Nephron progenitor cell (in vitro differentiated cells): ENCODE measurements at regions not wholly inside any gene's neighbourhood (a gene's known extent, or its start where the extent isn't known, plus 50 kb on each side); places are given as distances from the start of the nearest gene placed in this dataset.

Experiments
- DNase-seq: peaks from one replicate; pipeline ENCODE4 v3.0.0; 2021
- H3K27ac Mint-ChIP-seq: 2 replicates; pipeline ENCODE4 v1.8.0; 2021; ENCODE audit warnings: mild to moderate bottlenecking, moderate library complexity, mixed read lengths
- H3K27me3 Mint-ChIP-seq: 2 replicates; pipeline ENCODE4 v1.8.0; 2021; ENCODE audit warnings: mild to moderate bottlenecking, low read depth, mixed read lengths; ENCODE audit not compliant: poor library complexity
- H3K36me3 Mint-ChIP-seq: 2 replicates; pipeline ENCODE4 v1.8.0; 2021; ENCODE audit warnings: low read depth, mixed read lengths
- H3K4me1 Mint-ChIP-seq: 2 replicates; pipeline ENCODE4 v1.8.0; 2021; ENCODE audit warnings: mixed read lengths
- H3K4me3 Mint-ChIP-seq: 2 replicates; pipeline ENCODE4 v1.8.0; 2021; ENCODE audit warnings: mild to moderate bottlenecking, moderate library complexity, mixed read lengths
- H3K9me3 Mint-ChIP-seq: 2 replicates; pipeline ENCODE4 v1.8.0; 2021; ENCODE audit warnings: mild to moderate bottlenecking, moderate library complexity, mixed read lengths
- TF ChIP-seq, protein P1 (sequence below): fragments of 200-600 bp; sonication (generic); IDR thresholded peaks from 2 replicates; pipeline ENCODE4 v1.5.0; 2021; ENCODE audit warnings: antibody characterized with exemption

DNA sequence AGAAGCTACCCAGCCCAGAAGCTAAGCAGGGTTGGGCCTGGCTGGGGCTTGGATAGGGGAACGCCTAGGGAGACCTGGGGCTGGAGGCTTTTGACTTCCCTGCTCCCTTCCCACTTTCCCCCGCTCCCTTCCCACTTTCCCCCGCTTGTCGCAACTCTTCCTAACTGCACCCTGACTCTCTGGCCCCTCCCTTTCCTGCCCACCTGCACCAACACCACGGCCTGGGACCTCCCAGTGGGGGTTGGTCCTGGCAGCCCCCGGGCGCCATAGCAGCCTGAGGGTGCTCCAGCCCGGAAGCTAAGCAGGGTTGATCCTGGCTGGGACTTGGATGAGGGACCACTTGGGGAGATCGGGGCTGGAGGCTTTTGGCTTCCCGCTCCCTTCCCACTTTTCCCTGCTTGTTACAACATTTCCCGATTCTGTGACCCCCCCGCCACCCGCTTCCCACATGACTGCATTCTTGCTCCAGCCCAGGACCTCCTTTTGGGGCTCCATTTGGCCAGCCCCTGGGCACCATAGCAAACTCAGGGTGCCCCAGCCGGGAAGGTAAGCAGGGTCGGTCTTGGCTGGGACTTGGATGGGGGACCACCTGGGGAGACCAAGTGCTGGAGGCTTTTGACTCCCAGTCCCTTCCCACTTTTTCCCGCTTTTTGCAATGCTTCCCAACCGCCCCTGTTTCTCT, 2287.0 kb downstream of the TP53TG3F start:
- no peak for DNase-seq
- H3K27me3 Mint-ChIP-seq: peaks cover 5% of the 10 kb centered on the region
- no peaks in the 10 kb centered on the region for H3K4me1 Mint-ChIP-seq
- H3K4me3 Mint-ChIP-seq: no peak overlapping the region
- H3K27ac Mint-ChIP-seq: no peak overlapping the region
- TF ChIP-seq, protein P1, sequence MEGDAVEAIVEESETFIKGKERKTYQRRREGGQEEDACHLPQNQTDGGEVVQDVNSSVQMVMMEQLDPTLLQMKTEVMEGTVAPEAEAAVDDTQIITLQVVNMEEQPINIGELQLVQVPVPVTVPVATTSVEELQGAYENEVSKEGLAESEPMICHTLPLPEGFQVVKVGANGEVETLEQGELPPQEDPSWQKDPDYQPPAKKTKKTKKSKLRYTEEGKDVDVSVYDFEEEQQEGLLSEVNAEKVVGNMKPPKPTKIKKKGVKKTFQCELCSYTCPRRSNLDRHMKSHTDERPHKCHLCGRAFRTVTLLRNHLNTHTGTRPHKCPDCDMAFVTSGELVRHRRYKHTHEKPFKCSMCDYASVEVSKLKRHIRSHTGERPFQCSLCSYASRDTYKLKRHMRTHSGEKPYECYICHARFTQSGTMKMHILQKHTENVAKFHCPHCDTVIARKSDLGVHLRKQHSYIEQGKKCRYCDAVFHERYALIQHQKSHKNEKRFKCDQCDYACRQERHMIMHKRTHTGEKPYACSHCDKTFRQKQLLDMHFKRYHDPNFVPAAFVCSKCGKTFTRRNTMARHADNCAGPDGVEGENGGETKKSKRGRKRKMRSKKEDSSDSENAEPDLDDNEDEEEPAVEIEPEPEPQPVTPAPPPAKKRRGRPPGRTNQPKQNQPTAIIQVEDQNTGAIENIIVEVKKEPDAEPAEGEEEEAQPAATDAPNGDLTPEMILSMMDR: no peak
- H3K9me3 Mint-ChIP-seq: peaks cover 85% of the 10 kb centered on the region
- H3K36me3 Mint-ChIP-seq: no peaks in the 10 kb centered on the region

DNA sequence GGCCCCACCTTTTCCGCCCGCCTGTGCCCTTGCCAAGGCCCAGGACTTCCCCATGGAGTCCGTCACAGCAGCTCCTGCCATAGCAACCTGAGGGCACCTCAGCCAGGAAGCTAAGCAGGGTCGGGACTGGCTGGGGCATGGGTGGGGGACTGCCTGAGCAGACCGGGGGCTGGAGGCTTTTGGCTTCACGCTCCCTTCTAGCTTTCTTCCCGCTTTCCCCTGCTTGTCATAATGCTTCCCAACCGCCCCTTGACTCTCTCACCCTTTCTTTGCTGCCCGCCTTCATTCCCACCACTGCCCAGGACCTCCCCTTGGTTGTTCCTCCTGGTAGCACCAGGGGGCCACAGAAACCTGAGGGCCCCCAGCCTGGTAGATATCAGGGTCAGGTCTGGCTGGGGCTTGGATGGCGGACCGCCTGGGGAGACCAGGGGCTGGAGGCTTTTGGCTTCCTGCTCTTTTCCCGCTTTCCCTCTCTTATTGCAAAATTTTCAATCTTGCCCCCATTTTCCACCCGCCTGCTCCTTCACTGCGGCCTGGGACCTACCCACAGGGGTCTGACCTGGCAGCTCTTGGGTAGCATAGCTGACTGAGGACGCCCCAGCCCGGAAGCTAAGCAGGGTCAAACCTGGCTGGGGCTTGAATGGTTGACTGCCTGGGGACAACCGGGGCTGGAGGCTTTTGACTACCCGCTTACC, 2287.7 kb downstream of the TP53TG3F start:
- peaks cover 5% of the 10 kb centered on the region for H3K27me3 Mint-ChIP-seq
- H3K27ac Mint-ChIP-seq: no peak overlapping the region
- DNase-seq: no peak
- no peaks in the 10 kb centered on the region for H3K36me3 Mint-ChIP-seq
- no peak overlapping the region for H3K4me3 Mint-ChIP-seq
- TF ChIP-seq, protein P1: no peak
- H3K4me1 Mint-ChIP-seq: no peaks in the 10 kb centered on the region
- H3K9me3 Mint-ChIP-seq: peaks cover 85% of the 10 kb centered on the region

DNA sequence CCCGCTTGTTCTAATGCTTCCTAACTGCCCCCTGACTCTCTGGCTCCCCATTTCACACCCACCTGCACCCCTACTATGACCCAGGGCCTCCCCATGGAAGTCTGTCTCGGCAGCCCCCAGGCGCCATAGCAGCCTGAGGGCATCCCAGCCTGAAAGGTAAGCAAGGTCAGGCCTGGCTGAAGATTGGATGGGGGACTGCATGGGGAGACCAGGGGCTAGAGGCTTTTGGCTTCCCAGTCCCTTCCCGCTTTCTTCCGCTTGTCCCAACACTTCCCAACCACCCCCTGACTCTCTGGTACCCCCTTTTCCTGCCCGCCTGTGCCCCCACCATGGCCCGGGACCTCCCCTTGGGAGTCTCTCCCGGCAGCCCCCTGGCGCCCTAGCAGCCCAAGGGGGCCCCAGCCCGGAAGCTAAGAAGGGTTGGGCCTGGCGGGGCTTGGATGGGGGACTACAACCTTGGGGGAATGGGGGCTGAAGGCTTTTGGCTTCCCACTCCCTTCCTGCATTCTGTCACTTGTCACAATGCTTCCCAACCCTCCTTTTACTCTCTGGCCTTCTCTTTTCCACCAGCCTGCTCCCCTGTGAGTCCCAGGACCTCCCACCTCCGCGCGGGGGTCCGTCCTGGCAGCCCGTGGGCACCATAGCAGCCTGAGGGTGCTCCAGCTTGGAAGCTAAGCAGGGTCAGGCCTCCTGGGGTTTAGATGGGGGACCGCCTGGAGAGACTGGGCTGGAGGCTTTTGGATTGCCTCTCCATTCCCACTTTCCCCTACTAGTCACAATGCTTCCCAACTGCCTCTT, 2288.4 kb downstream of the TP53TG3F start:
- no peak overlapping the region for H3K27ac Mint-ChIP-seq
- TF ChIP-seq, protein P1: no peak
- H3K4me3 Mint-ChIP-seq: no peak overlapping the region
- H3K27me3 Mint-ChIP-seq: peaks cover 5% of the 10 kb centered on the region
- H3K9me3 Mint-ChIP-seq: peaks cover 85% of the 10 kb centered on the region
- no peaks in the 10 kb centered on the region for H3K4me1 Mint-ChIP-seq
- no peak for DNase-seq
- H3K36me3 Mint-ChIP-seq: no peaks in the 10 kb centered on the region

DNA sequence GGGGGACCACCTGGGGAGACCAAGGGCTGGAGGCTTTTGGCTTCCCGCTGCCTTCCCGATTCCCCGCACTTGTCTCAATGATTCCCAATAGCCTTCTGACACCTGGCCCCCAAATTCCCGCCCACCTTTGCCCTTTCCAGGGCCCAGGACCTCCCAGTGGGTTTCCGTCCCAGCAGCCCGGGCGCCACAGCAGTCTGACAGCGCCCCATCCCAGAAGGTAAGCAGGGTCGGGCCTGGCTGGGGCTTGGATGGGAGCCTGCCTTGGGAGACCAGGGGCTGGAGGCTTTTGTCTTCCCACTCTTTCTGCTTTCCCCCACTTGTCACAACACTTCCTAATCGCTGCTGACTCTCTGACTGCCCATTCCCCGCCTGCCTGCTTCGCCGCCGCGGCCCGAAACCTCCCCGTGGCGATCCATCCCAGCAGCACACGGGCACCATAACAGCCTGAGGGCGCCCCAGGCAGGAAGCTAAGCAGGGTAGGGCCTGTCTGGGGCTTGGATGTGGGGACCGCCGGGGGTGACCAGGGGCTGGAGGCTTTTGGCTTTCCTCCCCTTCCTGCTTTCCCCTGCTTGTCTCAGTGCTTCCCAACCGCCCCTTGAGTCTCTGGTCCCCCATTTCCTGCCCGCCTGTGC, 2289.3 kb downstream of the TP53TG3F start:
- Mint-ChIP-seq H3K36me3 (no peaks in the 10 kb centered on the region), H3K4me1 (no peaks in the 10 kb centered on the region), H3K4me3 (no peak overlapping the region), H3K27me3 (peaks cover 5% of the 10 kb centered on the region), H3K9me3 (peaks cover 85% of the 10 kb centered on the region), H3K27ac (no peak overlapping the region)
- TF ChIP-seq, protein P1: no peak
- no peak for DNase-seq

DNA sequence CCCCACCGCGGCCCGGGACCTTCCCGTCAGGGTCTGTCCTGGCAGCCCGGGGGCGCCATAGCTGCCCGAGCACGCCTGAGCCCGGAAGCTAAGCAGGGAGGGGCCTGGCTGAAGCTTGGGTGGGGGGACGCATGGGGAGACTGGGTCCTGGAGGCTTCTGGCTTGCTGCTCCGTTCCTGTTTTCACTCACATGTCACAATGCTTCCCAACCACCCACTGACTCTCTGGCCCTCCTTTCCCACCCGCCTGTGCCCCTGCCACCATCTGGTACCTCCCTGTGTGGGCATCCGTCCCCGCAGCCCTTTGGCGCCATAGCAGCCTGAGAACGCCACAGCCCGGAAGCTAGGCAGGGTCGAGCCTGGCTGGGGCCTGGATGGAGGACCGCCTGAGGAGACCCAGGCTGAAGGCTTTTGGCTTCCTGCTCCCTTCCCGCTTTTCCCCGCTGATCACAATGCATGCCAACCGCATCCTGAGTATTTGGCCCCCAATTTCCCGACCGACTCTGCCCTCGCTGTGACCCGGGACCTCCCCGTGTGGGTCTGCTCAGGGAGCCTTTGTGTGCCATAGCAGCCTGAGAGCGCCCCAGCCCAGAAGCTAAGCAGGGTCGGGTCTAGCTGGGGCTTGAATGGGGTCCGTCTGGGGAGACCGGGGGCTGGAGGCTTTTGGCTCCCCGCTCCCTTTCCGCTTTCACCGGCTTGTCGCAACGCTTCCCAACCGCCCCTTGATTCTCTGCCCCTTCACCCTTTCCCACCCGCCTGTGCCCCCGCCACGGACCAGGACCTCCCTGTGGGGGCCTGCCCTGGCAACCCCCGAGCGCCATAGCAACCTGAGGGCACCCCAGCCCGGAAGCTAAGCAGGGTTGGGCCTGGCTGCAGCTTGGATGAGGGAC, 2290.1 kb downstream of the TP53TG3F start:
- no peak for DNase-seq

More for the DNA sequence above, 2290.1 kb downstream of the TP53TG3F start:
- H3K27ac Mint-ChIP-seq: no peak overlapping the region
- TF ChIP-seq, protein P1: no peak
- no peaks in the 10 kb centered on the region for H3K36me3 Mint-ChIP-seq
- H3K4me3 Mint-ChIP-seq: no peak overlapping the region
- H3K4me1 Mint-ChIP-seq: no peaks in the 10 kb centered on the region
- H3K27me3 Mint-ChIP-seq: peaks cover 5% of the 10 kb centered on the region
- peaks cover 82% of the 10 kb centered on the region for H3K9me3 Mint-ChIP-seq
